H1 (cell line): ENCODE measurements at regions not wholly inside any gene's neighbourhood (a gene's known extent, or its start where the extent isn't known, plus 50 kb on each side); places are given as distances from the start of the nearest gene placed in this dataset.

Experiments
- CTCF ChIP-seq, 3 experiments: IDR thresholded peaks; 1 replicate in 2 of 3; 2 replicates in 1 of 3; pipeline versions ENCODE4 v1.5.1 to v1.6.1; 2011; ENCODE audit warnings: low read length in 3 of 3, mild to moderate bottlenecking in 3 of 3, inconsistent platforms in 2 of 3, low read depth in 1 of 3, moderate library complexity in 1 of 3; ENCODE audit not compliant: insufficient read depth in 1 of 3; ENCODE audit errors: control extremely low read depth in 1 of 3
- EZH2 ChIP-seq: fragments of 200-600 bp; sonication (generic); IDR thresholded peaks from 2 replicates; pipeline ENCODE4 v1.7.1; 2012; ENCODE audit warnings: low read depth, mild to moderate bottlenecking, moderate library complexity, low read length, inconsistent platforms; ENCODE audit not compliant: severe bottlenecking
- NRF1 ChIP-seq: IDR thresholded peaks from 2 replicates; pipeline ENCODE4 v1.6.1; 2011; ENCODE audit warnings: mild to moderate bottlenecking, low read depth, low read length, improper control_type of control experiment
- POLR2A ChIP-seq, 2 experiments: IDR thresholded peaks; 1 replicate in 1 of 2; 2 replicates in 1 of 2; pipeline ENCODE4 v1.6.1; 2011; ENCODE audit warnings: low read depth in 2 of 2, low read length in 2 of 2, mild to moderate bottlenecking in 2 of 2; ENCODE audit errors: control extremely low read depth in 1 of 2
- POLR2AphosphoS5 ChIP-seq: IDR thresholded peaks from 2 replicates; pipeline ENCODE4 v1.6.1; 2011; ENCODE audit warnings: low read depth, low read length
- SRF ChIP-seq: IDR thresholded peaks from 2 replicates; pipeline ENCODE4 v1.6.1; 2011; ENCODE audit warnings: mild to moderate bottlenecking, low read depth, low read length, moderate library complexity
- TF ChIP-seq, protein P1 (sequence below): IDR thresholded peaks from 2 replicates; pipeline ENCODE4 v1.6.1; 2012; ENCODE audit warnings: inconsistent platforms
- TF ChIP-seq, protein P2 (sequence below): IDR thresholded peaks from 2 replicates; pipeline ENCODE4 v1.6.1; 2011; ENCODE audit warnings: low read depth, mild to moderate bottlenecking, low read length; ENCODE audit not compliant: insufficient read depth

DNA sequence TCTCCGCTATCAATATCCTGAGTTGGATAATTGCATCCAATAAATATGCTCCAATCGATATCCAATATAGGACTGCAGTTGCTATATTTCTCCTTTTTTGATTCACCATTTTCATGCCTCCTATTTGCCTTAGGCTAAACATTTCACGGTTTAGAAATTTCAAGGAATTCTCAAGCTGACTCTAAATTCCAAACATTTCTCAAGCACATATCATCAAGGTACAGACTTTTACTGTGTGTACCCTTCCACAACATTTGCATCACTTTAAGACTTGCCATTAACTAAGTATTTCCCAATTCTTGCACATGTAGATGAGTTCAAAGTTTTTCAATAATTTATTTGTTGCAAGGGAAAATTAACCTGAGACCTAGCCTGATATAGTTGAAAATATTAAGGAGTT, 795.2 kb upstream of the TMPRSS15 start:
- TF ChIP-seq SRF (no peak), EZH2 (no peak), CTCF (IDR thresholded peaks at IDR 0.05; ENCODE audit: control extremely low read depth in 1 of 3, insufficient read depth in 1 of 3, low read depth in 1 of 3, low read length in 3 of 3) (no peak), POLR2A (IDR thresholded peaks at IDR 0.05; ENCODE audit: control extremely low read depth in 1 of 2, low read depth in 2 of 2, low read length in 2 of 2) (no peak), POLR2AphosphoS5 (no peak), NRF1 (no peak)
- TF ChIP-seq, protein P1, sequence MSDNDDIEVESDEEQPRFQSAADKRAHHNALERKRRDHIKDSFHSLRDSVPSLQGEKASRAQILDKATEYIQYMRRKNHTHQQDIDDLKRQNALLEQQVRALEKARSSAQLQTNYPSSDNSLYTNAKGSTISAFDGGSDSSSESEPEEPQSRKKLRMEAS, result no peak
- TF ChIP-seq, protein P2, sequence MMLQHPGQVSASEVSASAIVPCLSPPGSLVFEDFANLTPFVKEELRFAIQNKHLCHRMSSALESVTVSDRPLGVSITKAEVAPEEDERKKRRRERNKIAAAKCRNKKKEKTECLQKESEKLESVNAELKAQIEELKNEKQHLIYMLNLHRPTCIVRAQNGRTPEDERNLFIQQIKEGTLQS, result no peak
